Activated CD8-positive, alpha-beta memory T cell treated with anti-CD3 and anti-CD28 coated beads, Interleukin-2, amount 50 U/mL, for 4 hours (primary cell): ENCODE measurements at regions not wholly inside any gene's neighbourhood (a gene's known extent, or its start where the extent isn't known, plus 50 kb on each side); places are given as distances from the start of the nearest gene placed in this dataset.
A peak's percentile ranks its signal among the peaks of the same experiment; 100 is the strongest.
"Not testable (repeated sequence)": the region's sequence is repeated elsewhere in the genome, so short reads cannot be mapped to it uniquely, and the experiment has no call there.

Experiments
- DNase-seq: peaks from one replicate; pipeline ENCODE4 v3.0.0-alpha.2; 2020

GRCh38 chr9:42437057-42437759, 253.7 kb downstream of the SPATA31A6 start:
- not testable (repeated sequence) for DNase-seq

GRCh38 chr9:42442680-42443079, 259.2 kb downstream of the SPATA31A6 start:
- DNase-seq, result not testable (repeated sequence)

- DNase-seq, result not testable (repeated sequence)
Measured at GRCh38 chr9:42443414-42443813, 260.0 kb downstream of the SPATA31A6 start.

- DNase-seq, result not testable (repeated sequence)
Measured at GRCh38 chr9:42461436-42461835, 278.0 kb downstream of the SPATA31A6 start.

GRCh38 chr9:42461863-42462262, 278.4 kb downstream of the SPATA31A6 start:
- not testable (repeated sequence) for DNase-seq

GRCh38 chr9:42463981-42464380, 280.5 kb downstream of the SPATA31A6 start:
- DNase-seq, result not testable (repeated sequence)

- DNase-seq, result not testable (repeated sequence)
Measured at GRCh38 chr9:42470577-42470976, 287.1 kb downstream of the SPATA31A6 start.

GRCh38 chr9:42490989-42491388, 307.5 kb downstream of the SPATA31A6 start:
- not testable (repeated sequence) for DNase-seq

GRCh38 chr9:42502620-42503264, 319.3 kb downstream of the SPATA31A6 start:
- not testable (repeated sequence) for DNase-seq

- DNase-seq, result not testable (repeated sequence)
Measured at GRCh38 chr9:42508111-42508510, 324.7 kb downstream of the SPATA31A6 start.

- DNase-seq, result not testable (repeated sequence)
Measured at GRCh38 chr9:42513535-42513934, 330.1 kb downstream of the SPATA31A6 start.

- not testable (repeated sequence) for DNase-seq
Measured at GRCh38 chr9:42534325-42534983, 351.0 kb downstream of the SPATA31A6 start.

GRCh38 chr9:42534984-42535325, 351.5 kb downstream of the SPATA31A6 start:
- peak; percentile 9 for DNase-seq

GRCh38 chr9:42550789-42551357, 367.4 kb downstream of the SPATA31A6 start:
- not testable (repeated sequence) for DNase-seq

- DNase-seq, result not testable (repeated sequence)
Measured at GRCh38 chr9:42568530-42568929, 385.1 kb downstream of the SPATA31A6 start.

- peak; percentile 15 for DNase-seq
Measured at GRCh38 chr9:42568942-42569556, 385.6 kb downstream of the SPATA31A6 start.

- DNase-seq, result not testable (repeated sequence)
Measured at GRCh38 chr9:42577851-42578250, 394.4 kb downstream of the SPATA31A6 start.
